ENCODE measurements at regions not wholly inside any gene's neighbourhood (a gene's known extent, or its start where the extent isn't known, plus 50 kb on each side); places are given as distances from the start of the nearest gene placed in this dataset.
A peak's percentile ranks its signal among the peaks of the same experiment; 100 is the strongest.

DNA sequence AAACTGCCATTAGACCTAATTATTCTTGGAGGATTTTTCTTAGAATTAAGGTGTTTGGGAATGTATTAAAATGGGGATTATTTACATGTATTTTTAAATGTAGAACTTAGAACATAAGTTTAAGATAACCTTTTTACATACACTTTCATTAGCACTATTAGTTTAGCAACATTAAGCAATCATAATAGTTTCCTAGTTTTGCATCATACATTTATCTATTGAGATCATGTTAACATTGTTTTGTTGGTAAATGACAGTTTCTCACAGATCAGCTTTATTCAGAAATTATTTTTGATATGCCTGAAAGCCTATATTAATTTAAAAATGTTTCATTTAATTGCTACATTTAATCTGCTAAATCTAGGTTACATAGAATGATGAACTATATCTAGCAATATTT is 189.7 kb upstream of the PPP1R3A start:
- H3K9me3 ChIP-seq: no peaks in the 10 kb centered on the region
- H3K36me3 ChIP-seq: no peaks in the 10 kb centered on the region
- H3K4me3 ChIP-seq: no peak overlapping the region
- DNase-seq: no peak
- H3K27me3 ChIP-seq: no peaks in the 10 kb centered on the region

DNA sequence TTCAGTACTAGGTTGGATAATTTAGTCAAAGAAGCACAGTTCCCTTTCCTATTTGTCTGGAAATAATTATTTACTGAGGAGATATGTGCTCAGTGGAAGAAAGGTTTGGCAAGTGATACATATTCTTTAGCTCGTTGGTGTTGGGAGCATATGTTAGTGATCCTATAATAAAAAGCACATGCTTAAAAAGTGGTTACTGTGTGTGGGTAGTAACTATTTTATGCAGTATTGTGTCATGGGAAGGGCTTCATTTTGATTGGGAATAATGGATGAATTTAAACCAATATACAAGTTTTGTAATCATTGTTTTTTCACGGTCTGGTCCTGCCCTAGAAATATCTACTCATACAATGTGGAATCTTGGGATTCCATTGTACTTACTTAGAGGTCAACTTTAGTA is 188.7 kb upstream of the PPP1R3A start:
- no peaks in the 10 kb centered on the region for H3K9me3 ChIP-seq
- H3K36me3 ChIP-seq: no peaks in the 10 kb centered on the region
- H3K4me3 ChIP-seq: no peak overlapping the region
- DNase-seq: no peak
- H3K27me3 ChIP-seq: no peaks in the 10 kb centered on the region

DNA sequence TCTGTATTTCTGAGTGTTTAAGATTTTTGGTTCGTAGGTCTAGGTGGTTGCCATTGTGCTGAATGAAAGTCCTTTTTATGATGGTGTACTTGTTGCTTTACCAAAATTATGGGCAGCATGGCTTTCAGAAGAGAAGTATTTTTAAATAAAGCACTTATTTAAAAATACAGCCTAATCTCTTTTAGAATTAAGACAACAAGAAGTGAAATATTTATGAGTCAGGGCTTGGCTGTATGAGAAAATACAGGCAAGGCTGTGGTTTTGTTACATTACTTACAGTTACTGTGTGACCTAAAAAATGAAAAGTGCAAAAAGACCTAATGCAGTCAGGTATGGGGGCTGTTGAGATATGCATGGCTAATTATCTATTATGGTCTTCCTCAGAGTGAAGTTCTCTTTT is 185.2 kb upstream of the PPP1R3A start:
- no peak overlapping the region for H3K4me3 ChIP-seq
- no peaks in the 10 kb centered on the region for H3K27me3 ChIP-seq
- no peaks in the 10 kb centered on the region for H3K9me3 ChIP-seq
- no peaks in the 10 kb centered on the region for H3K36me3 ChIP-seq
- DNase-seq: no peak

DNA sequence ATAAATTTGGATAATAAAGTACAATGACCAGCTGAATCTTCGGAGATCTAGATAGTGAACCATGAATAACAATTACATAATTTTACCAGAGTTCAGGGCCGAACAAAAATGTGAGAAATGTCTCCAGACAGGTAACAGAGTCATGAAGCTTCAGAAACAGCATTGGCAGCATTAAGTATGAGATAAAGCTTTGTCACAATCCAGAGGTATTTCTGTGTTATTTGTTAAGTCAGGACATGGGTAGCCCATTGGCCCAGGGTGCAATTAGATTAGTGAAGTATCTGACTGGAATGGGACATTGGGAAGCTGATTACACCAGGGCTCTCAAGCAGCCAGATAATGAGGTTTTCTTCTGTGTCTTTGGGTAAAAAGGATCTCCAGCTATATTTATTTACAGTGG is 184.2 kb upstream of the PPP1R3A start:
- Histone ChIP-seq H3K36me3 (no peaks in the 10 kb centered on the region), H3K9me3 (no peaks in the 10 kb centered on the region), H3K4me3 (no peak overlapping the region), H3K27me3 (no peaks in the 10 kb centered on the region)
- DNase-seq: no peak

DNA sequence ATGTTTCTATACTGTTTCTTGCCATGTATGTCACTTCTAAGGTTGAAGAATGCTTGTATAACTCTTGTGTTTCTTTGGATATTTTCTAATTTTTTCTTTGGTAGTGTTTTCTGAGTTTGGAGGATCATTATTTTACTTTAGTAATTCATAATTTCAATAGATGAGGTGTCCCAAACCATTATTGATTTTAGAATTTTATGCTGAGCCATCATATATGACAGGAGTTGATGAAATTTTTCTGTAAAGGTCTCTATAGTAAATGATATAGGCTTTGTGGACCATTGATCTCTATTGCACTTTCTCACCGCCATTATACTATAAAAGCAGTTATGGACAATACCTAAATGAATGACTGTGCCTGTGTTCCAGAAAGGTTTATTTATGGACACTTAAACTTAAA is 183.3 kb upstream of the PPP1R3A start:
- Histone ChIP-seq H3K4me3 (no peak overlapping the region), H3K36me3 (no peaks in the 10 kb centered on the region), H3K9me3 (no peaks in the 10 kb centered on the region), H3K27me3 (no peaks in the 10 kb centered on the region)
- DNase-seq: no peak

- DNase-seq: no peak
Observed at GRCh38 chr7:114100810-114101209, 182.0 kb upstream of the PPP1R3A start.

DNA sequence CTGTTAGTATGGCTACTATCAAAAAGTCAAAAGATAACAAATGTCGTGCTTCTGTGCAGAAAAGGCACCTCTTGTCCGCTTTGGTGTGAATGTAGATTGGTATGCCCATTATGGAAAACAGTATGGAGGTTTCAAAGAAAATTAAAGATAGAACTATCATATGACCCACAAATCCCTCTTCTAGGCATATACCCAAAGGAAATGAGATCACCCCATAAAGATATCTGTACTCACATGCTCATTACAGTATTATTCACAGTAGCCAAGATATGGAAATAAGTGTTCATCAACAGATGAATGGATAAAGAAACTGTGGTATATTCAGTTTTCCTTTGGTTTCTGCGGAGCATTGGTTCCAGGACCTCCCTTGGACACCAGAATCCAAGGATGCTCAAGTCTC is 180.5 kb upstream of the PPP1R3A start:
- H3K9me3 ChIP-seq: no peaks in the 10 kb centered on the region
- no peaks in the 10 kb centered on the region for H3K27me3 ChIP-seq
- DNase-seq: no peak
- no peak overlapping the region for H3K4me3 ChIP-seq
- H3K36me3 ChIP-seq: no peaks in the 10 kb centered on the region

More at GRCh38 chr7:114100810-114101209, 182.0 kb upstream of the PPP1R3A start:
- H3K4me3 ChIP-seq: no peak overlapping the region
- no peaks in the 10 kb centered on the region for H3K36me3 ChIP-seq
- no peaks in the 10 kb centered on the region for H3K27me3 ChIP-seq
- H3K9me3 ChIP-seq: no peaks in the 10 kb centered on the region

DNA sequence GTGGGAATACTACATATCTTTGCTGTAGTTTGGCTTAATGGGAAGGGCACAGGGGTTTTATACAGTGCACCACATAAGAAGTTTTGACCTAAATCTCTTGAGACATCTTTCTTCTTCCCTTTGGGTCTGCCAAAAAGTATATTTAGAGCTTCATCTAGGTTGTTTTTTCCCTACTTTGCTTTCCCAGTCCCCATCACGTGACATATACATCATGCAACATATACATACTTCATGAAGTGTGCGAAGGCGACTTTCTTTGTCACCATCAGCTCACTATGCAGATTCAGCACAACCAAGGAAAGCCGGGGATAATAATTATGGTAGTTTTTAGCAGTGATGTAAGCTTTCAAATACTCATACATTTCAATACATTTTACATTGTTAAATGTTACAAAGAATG is 177.1 kb upstream of the PPP1R3A start:
- H3K36me3 ChIP-seq: no peaks in the 10 kb centered on the region

GRCh38 chr7:114088470-114088940 is 169.7 kb upstream of the PPP1R3A start:
- Histone ChIP-seq H3K4me3 (no peak overlapping the region), H3K36me3 (no peaks in the 10 kb centered on the region), H3K9me3 (no peaks in the 10 kb centered on the region), H3K27me3 (peaks cover 20% of the 10 kb centered on the region)
- DNase-seq: no peak

More for the DNA sequence above, 177.1 kb upstream of the PPP1R3A start:
- Histone ChIP-seq H3K27me3 (no peaks in the 10 kb centered on the region), H3K9me3 (no peaks in the 10 kb centered on the region), H3K4me3 (no peak overlapping the region)
- DNase-seq: no peak

DNA sequence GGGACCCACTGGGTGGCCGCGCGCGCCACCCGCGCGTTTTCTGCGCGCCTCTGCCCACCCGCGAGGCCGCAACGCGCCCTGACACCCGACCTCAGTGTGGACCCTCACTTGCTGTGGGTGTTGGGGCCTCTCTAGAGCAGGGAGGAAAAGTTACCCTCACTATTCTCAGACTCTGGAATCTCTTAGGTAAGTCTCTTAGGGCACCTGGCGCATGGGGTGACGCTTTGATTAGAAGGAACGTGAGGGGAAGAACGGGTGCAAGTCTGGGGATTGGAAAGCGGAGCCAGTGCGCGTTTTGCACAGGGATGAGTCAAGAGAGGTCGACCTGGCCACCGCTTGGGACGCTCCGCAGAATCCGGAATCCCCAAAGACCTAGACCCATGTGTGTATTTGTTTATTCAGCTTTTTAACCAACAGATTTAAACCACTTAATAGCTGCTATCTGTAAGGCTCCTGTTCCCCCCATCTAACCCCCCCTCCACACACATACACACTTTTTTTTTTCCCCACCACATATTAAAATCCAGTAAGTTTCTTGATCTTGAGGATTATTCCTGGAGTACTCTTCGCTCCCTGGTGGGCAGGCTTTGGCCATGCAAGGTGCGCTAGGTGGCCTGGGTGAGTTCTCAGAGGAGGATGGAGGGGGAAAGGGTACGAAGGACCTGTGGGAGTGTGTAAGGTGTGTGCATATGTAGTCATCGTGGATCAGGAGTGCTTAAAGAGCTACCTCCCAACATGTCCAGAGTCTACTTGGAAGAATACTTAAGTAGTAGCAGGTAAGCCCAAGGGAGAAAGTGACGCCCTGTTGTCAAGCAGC is 169.1 kb upstream of the PPP1R3A start:
- peaks cover 26% of the 10 kb centered on the region for H3K27me3 ChIP-seq
- no peak for DNase-seq
- no peaks in the 10 kb centered on the region for H3K9me3 ChIP-seq
- H3K4me3 ChIP-seq: no peak overlapping the region
- H3K36me3 ChIP-seq: no peaks in the 10 kb centered on the region

DNA sequence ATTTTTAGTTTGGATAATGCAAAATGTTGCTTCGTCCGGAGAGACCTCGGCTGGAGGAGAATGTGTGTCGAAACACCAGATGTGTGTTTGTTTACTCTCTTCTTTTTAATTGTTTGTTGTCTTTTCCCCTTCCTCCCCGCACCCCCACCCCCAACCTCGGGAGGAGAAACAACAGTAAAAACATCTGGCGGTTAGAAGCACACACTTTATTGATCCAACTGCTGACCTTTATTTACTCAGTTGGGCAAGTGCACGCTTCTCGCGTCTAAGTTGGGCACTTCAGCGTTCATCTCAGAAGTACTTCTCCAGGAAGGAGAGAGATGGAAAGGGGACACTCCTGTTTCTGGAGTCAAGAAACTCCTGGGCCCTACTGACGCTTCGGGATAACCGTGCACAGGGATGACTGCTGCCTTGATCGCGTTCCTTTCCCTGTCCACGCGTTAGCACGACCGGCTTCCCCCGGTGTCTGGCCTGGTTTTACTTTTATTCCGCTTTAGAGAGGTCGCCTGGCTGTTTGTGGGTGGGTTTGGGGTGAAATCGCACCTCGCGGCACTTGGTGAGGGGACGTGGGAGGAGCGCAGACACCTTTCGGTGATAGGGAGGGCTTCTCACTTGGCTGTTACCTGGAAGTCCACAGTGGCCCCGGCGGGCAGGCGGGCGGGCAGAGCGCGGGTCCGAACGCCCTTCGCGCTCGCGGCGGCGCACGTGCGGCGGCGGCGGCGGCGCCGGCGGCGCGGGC is 168.3 kb upstream of the PPP1R3A start:
- no peaks in the 10 kb centered on the region for H3K9me3 ChIP-seq
- peak overlapping the region; percentile 46 for H3K4me3 ChIP-seq
- no peak for DNase-seq
- H3K27me3 ChIP-seq: peaks cover 34% of the 10 kb centered on the region
- H3K36me3 ChIP-seq: no peaks in the 10 kb centered on the region

GRCh38 chr7:114086537-114086913 is 167.7 kb upstream of the PPP1R3A start:
- H3K27me3 ChIP-seq: peaks cover 34% of the 10 kb centered on the region
- H3K4me3 ChIP-seq: peak overlapping the region; percentile 46
- H3K36me3 ChIP-seq: no peaks in the 10 kb centered on the region
- no peaks in the 10 kb centered on the region for H3K9me3 ChIP-seq
- DNase-seq: no peak

- peak; percentile 46 for DNase-seq
- H3K27me3 ChIP-seq: peaks cover 34% of the 10 kb centered on the region
- no peaks in the 10 kb centered on the region for H3K36me3 ChIP-seq
- H3K4me3 ChIP-seq: peak overlapping the region; percentile 46
- no peaks in the 10 kb centered on the region for H3K9me3 ChIP-seq
Observed at GRCh38 chr7:114085592-114086501, 167.0 kb upstream of the PPP1R3A start.

DNA sequence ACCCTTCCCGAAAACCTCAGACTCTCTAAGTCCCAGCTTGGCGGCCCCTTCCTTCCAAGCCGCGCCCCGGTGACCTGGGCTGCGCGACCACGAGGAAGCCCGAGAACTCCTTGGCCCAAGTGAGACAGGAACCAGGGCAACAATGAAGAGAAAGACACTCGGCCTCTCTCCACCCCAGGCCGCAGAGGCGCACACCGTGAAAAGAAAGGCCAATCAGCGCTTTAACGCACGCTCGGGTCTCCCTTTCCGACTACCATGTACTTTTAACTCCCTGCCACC is 166.4 kb upstream of the PPP1R3A start:
- no peaks in the 10 kb centered on the region for H3K36me3 ChIP-seq
- H3K27me3 ChIP-seq: peaks cover 34% of the 10 kb centered on the region
- no peak for DNase-seq

DNA sequence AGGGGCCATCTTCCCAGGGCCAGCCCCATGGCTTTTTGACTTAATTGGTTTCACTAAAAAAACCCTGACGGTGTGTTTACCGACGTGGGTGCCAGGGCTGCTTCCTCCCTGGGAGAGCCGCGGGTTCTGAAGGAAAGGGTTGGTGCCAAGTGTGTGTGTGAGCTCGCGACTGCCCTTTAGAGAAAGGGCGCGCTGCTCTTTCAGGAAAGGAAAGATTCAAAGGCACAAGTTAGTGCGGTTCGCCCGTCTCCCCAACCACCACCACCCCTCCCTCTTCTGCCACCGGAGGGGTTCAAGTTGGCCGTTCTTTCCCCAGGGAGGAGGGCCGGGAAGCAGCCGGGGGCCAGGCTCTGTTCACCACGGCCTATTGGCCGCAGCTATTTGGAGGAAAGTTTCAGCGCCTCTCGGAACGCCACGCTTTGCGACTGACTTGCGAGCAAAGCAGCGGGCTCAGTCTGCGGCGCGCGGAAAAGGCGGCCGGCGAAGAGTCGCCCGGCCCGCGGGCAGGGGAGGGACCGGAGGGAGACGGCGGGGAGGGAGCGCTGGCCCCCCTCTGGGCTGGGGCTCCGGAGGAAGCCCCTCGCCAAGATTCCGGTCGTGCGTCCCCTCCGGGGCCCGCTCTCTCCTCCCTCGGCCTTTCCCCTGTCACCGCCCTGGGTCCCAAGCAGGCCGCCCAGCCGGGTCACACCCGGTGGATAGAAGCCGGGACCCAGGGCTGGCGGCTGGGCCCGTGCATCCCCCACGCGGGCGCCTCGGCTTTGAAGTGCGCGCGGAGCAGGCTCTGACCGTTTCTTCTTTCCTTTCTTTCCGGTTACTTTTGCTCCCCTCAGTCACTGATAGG is 165.9 kb upstream of the PPP1R3A start:
- H3K36me3 ChIP-seq: no peaks in the 10 kb centered on the region
- no peak for DNase-seq
- no peaks in the 10 kb centered on the region for H3K9me3 ChIP-seq
- peaks cover 34% of the 10 kb centered on the region for H3K27me3 ChIP-seq
- peak overlapping the region; percentile 46 for H3K4me3 ChIP-seq

More for the DNA sequence above, 166.4 kb upstream of the PPP1R3A start:
- Histone ChIP-seq H3K4me3 (peak overlapping the region; percentile 46), H3K9me3 (no peaks in the 10 kb centered on the region)

DNA sequence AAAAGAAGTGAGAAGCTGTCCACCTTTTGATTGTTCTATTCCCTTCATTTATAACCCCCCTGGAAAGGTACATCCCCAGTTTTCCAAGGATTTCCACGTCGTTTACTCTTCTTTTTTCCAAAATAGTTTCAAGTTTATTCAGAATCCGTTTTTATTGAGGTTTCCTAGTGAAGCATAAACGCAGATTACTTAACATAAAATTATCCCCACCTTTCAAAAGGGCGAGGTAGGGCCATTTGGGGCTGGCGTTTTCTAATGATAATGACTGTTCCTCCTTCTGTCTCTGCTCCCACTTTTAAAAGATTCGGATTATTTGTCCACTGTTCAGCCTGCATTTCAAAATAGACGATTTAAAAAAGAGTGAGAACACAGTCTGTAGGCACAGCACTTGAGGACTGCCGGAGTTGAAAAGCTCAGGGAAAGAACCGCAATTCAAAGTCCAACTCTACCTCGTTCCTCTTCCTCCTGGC is 165.2 kb upstream of the PPP1R3A start:
- no peaks in the 10 kb centered on the region for H3K9me3 ChIP-seq
- H3K36me3 ChIP-seq: no peaks in the 10 kb centered on the region
- peaks cover 34% of the 10 kb centered on the region for H3K27me3 ChIP-seq
- no peak for DNase-seq
- H3K4me3 ChIP-seq: no peak overlapping the region

Data from MG63 (cell line).